Thyroid gland (tissue), 4 donors: ENCODE measurements at regions not wholly inside any gene's neighbourhood (a gene's known extent, or its start where the extent isn't known, plus 50 kb on each side); places are given as distances from the start of the nearest gene placed in this dataset.

Source experiments
- DNase-seq, 2 donors: peaks; one replicate each; pipeline ENCODE4 v3.0.0-alpha.2; 2019
- H3K27ac ChIP-seq, 3 donors: fragments of 200-600 bp; sonication (generic); 1 replicate in 2 of 3; 2 replicates in 1 of 3; pipeline ENCODE4 v1.5.1; 2016 to 2019; ENCODE audit warnings: mild to moderate bottlenecking in 1 of 3, moderate library complexity in 1 of 3
- H3K27me3 ChIP-seq: fragments of 200-600 bp; sonication (generic); one replicate; pipeline ENCODE4 v1.5.1; 2019
- H3K36me3 ChIP-seq, 2 donors: fragments of 200-600 bp; sonication (generic); one replicate each; pipeline ENCODE4 v1.5.1; 2016 to 2019
- H3K4me1 ChIP-seq, 2 donors: fragments of 200-600 bp; sonication (generic); one replicate each; pipeline ENCODE4 v1.5.1; 2017 to 2019
- H3K4me3 ChIP-seq, 3 donors: fragments of 200-600 bp; sonication (generic); replicated peaks in 1 of 3; 1 replicate in 2 of 3; 2 replicates in 1 of 3; pipeline ENCODE4 v1.5.1; 2016; ENCODE audit warnings: mild to moderate bottlenecking in 1 of 3
- H3K9me3 ChIP-seq: fragments of 200-600 bp; sonication (generic); one replicate; pipeline ENCODE4 v1.5.1; 2017
- CTCF ChIP-seq, 6 experiments: fragments of 200-600 bp in 3 of 6; fragments of 450-650 bp in 3 of 6; sonication (generic) in 3 of 6; IDR thresholded peaks; one replicate each; pipeline ENCODE4 v1.5.1; 2016 to 2019; ENCODE audit warnings: antibody characterized with exemption in 6 of 6, mild to moderate bottlenecking in 2 of 6, inconsistent platforms in 1 of 6, moderate library complexity in 1 of 6
- POLR2A ChIP-seq, 2 donors: fragments of 450-650 bp; IDR thresholded peaks; one replicate each; pipeline ENCODE4 v1.6.1; 2017; ENCODE audit warnings: antibody characterized with exemption in 2 of 2, mild to moderate bottlenecking in 2 of 2, moderate library complexity in 1 of 2
- WGBS, 2 donors: methylation state at CpG; one replicate each; pipeline ENCODE4 v1.1.5; 2017; 5-methylcytosine and 5-hydroxymethylcytosine counted together
- intact Hi-C: fragments of 100-400 bp; cut with DNase I; formaldehyde crosslinking; loops from one replicate; pipeline ENCODE4 v1.15.1; 2023

GRCh38 chr4:27142841-27143240, 282.2 kb downstream of the STIM2 start:
- DNase-seq, result no peak
- H3K9me3 ChIP-seq, result no peaks in the 10 kb centered on the region
- no peaks in the 10 kb centered on the region for H3K36me3 ChIP-seq
- intact Hi-C loops, result no loop called here
- no peak overlapping the region for H3K27ac ChIP-seq
- no peaks in the 10 kb centered on the region for H3K27me3 ChIP-seq
- H3K4me1 ChIP-seq, result no peaks in the 10 kb centered on the region
- H3K4me3 ChIP-seq, result no peak overlapping the region
- 74 to 86% methylated on average over 2 of the region's 2 CpGs for WGBS, 2 donors
- TF ChIP-seq CTCF (IDR thresholded peaks at IDR 0.05), result no peak
- TF ChIP-seq POLR2A (IDR thresholded peaks at IDR 0.05), result no peak

GRCh38 chr4:27145597-27145996, 285.0 kb downstream of the STIM2 start:
- intact Hi-C loops, result no loop called here
- no peak overlapping the region for H3K27ac ChIP-seq
- H3K36me3 ChIP-seq, result no peaks in the 10 kb centered on the region
- WGBS, 2 donors, result 30 to 68% methylated on average over 2 of the region's 2 CpGs
- no peaks in the 10 kb centered on the region for H3K9me3 ChIP-seq
- TF ChIP-seq POLR2A (IDR thresholded peaks at IDR 0.05), result no peak
- TF ChIP-seq CTCF (IDR thresholded peaks at IDR 0.05), result no peak
- no peaks in the 10 kb centered on the region for H3K4me1 ChIP-seq
- H3K4me3 ChIP-seq, result no peak overlapping the region
- no peaks in the 10 kb centered on the region for H3K27me3 ChIP-seq
- DNase-seq, result no peak

- Histone ChIP-seq H3K27ac (no peak overlapping the region), H3K27me3 (no peaks in the 10 kb centered on the region), H3K9me3 (no peaks in the 10 kb centered on the region), H3K4me3 (no peak overlapping the region), H3K4me1 (no peaks in the 10 kb centered on the region), H3K36me3 (no peaks in the 10 kb centered on the region)
- no peak for DNase-seq
- intact Hi-C loops, result no loop called here
- TF ChIP-seq CTCF (IDR thresholded peaks at IDR 0.05) (no peak), POLR2A (IDR thresholded peaks at IDR 0.05) (no peak)
- WGBS, 2 donors, result 68 to 82% methylated on average over 1 of the region's 1 CpG
Measured at GRCh38 chr4:27148211-27148895, 287.7 kb downstream of the STIM2 start.

- H3K4me1 ChIP-seq, result no peaks in the 10 kb centered on the region
- WGBS, 2 donors, result 69 to 84% methylated on average over 2 of the region's 2 CpGs
- intact Hi-C loops, result no loop called here
- DNase-seq, result no peak
- no peak overlapping the region for H3K4me3 ChIP-seq
- TF ChIP-seq POLR2A (IDR thresholded peaks at IDR 0.05) (no peak), CTCF (IDR thresholded peaks at IDR 0.05) (no peak)
- no peaks in the 10 kb centered on the region for H3K9me3 ChIP-seq
- H3K27ac ChIP-seq, result no peak overlapping the region
- H3K36me3 ChIP-seq, result no peaks in the 10 kb centered on the region
- H3K27me3 ChIP-seq, result no peaks in the 10 kb centered on the region
Measured at GRCh38 chr4:27149541-27150212, 289.0 kb downstream of the STIM2 start.

- no peak for TF ChIP-seq POLR2A (IDR thresholded peaks at IDR 0.05)
- no peak for TF ChIP-seq CTCF (IDR thresholded peaks at IDR 0.05)
- Histone ChIP-seq H3K9me3 (no peaks in the 10 kb centered on the region), H3K27ac (no peak overlapping the region), H3K4me3 (no peak overlapping the region), H3K27me3 (no peaks in the 10 kb centered on the region), H3K36me3 (no peaks in the 10 kb centered on the region), H3K4me1 (no peaks in the 10 kb centered on the region)
- intact Hi-C loops, result no loop called here
- WGBS, 2 donors, result 77 to 86% methylated on average over 5 of the region's 5 CpGs
- no peak for DNase-seq
Measured at GRCh38 chr4:27152703-27153102, 292.1 kb downstream of the STIM2 start.
